DOHH2 (cell line): ENCODE measurements at regions not wholly inside any gene's neighbourhood (a gene's known extent, or its start where the extent isn't known, plus 50 kb on each side); places are given as distances from the start of the nearest gene placed in this dataset.

Experiments
- CTCF ChIP-seq: fragments of 200-600 bp; sonication (generic); IDR thresholded peaks from one replicate; pipeline ENCODE4 v1.5.1; 2014; ENCODE audit warnings: antibody characterized with exemption, mild to moderate bottlenecking, low read depth, low read length; ENCODE audit not compliant: poor library complexity, severe bottlenecking
- EZH2phosphoT487 ChIP-seq: fragments of 200-600 bp; sonication (generic); IDR thresholded peaks from 2 replicates; pipeline ENCODE4 v1.6.1; 2017; ENCODE audit warnings: borderline replicate concordance, mild to moderate bottlenecking, antibody characterized with exemption, low read length, moderate library complexity, mixed read lengths

- TF ChIP-seq CTCF = no peak
- TF ChIP-seq EZH2phosphoT487 = no peak
Observed at GRCh38 chr2:71742953-71743601, 289.7 kb downstream of the DYSF start.
